B cell (primary cell): ENCODE measurements at regions not wholly inside any gene's neighbourhood (a gene's known extent, or its start where the extent isn't known, plus 50 kb on each side); places are given as distances from the start of the nearest gene placed in this dataset.

ENCODE experiments used
- ATAC-seq: fragments of 200-7000 bp; cut with Tn5 transposase; one replicate; pipeline ENCODE4 v1.10.0; 2021; ENCODE audit warnings: low read depth, mild to moderate bottlenecking, moderate number of reproducible peaks, moderate library complexity
- CTCF ChIA-PET: fragments of 350-600 bp; sonication (Branson Sonifier 250); formaldehyde crosslinking; loops from one replicate; lab custom pipeline; 2021; ENCODE audit warnings: antibody characterized with exemption, inconsistent platforms; lab: Charles Lee
- POLR2A ChIA-PET: fragments of 350-600 bp; sonication (Branson Sonifier 250); formaldehyde crosslinking; loops from one replicate; lab custom pipeline; 2021; ENCODE audit warnings: antibody characterized with exemption; lab: Charles Lee
- DNase-seq: peaks from one replicate; pipeline ENCODE4 v3.0.0; 2013
- H2AFZ ChIP-seq: 2 replicates; pipeline ENCODE4 v1.6.1; 2012; ENCODE audit warnings: mild to moderate bottlenecking, low read depth, low read length; ENCODE audit not compliant: insufficient read depth, poor library complexity, severe bottlenecking
- H3K27ac ChIP-seq, 2 donors: 1 replicate in 1 of 2; 2 replicates in 1 of 2; pipeline ENCODE4 v1.5.1; 2012 to 2013; ENCODE audit warnings: low read length in 2 of 2, mild to moderate bottlenecking in 2 of 2, moderate library complexity in 1 of 2
- H3K27me3 ChIP-seq, 4 experiments: fragments of 200-600 bp in 1 of 4; sonication (generic) in 1 of 4; replicated peaks in 1 of 4; 1 replicate in 2 of 4; 2 replicates in 2 of 4; pipeline versions ENCODE4 v1.6.1 to v1.7.0; 2013 to 2016; ENCODE audit warnings: low read length in 3 of 4, mild to moderate bottlenecking in 2 of 4, mixed read lengths in 1 of 4, moderate library complexity in 1 of 4; ENCODE audit not compliant: insufficient read depth in 4 of 4, control insufficient read depth in 3 of 4; ENCODE audit errors: control extremely low read depth in 1 of 4
- H3K36me3 ChIP-seq, 2 experiments: replicated peaks in 1 of 2; 1 replicate in 1 of 2; 2 replicates in 1 of 2; pipeline versions ENCODE4 v1.6.1 to v1.7.1; 2013; ENCODE audit warnings: low read length in 1 of 2; ENCODE audit not compliant: insufficient read depth in 2 of 2, control insufficient read depth in 1 of 2; ENCODE audit errors: control extremely low read depth in 1 of 2, extremely low read depth in 1 of 2
- H3K4me1 ChIP-seq, 2 donors: fragments of 200-600 bp in 1 of 2; sonication (generic) in 1 of 2; 1 replicate in 1 of 2; 2 replicates in 1 of 2; pipeline versions ENCODE4 v1.5.1 to v1.6.1; 2013 to 2017; ENCODE audit warnings: low read length in 2 of 2; ENCODE audit not compliant: control insufficient read depth in 2 of 2, insufficient read depth in 2 of 2
- H3K4me2 ChIP-seq: replicated peaks from 2 replicates; pipeline ENCODE3; 2012; ENCODE audit warnings: mild to moderate bottlenecking, low read depth, low read length; ENCODE audit not compliant: poor library complexity, severe bottlenecking
- H3K4me3 ChIP-seq, 5 experiments: fragments of 200-600 bp in 1 of 5; sonication (generic) in 1 of 5; 1 replicate in 3 of 5; 2 replicates in 2 of 5; pipeline versions ENCODE4 v1.5.1 to v1.7.0; 2011 to 2016; ENCODE audit warnings: low read length in 4 of 5, mild to moderate bottlenecking in 4 of 5, low read depth in 2 of 5, control low read depth in 1 of 5, moderate library complexity in 1 of 5; ENCODE audit not compliant: insufficient read depth in 1 of 5; ENCODE audit errors: control extremely low read depth in 1 of 5, extremely low read depth in 1 of 5
- H3K79me2 ChIP-seq: fragments of 200-600 bp; sonication (generic); one replicate; pipeline ENCODE4 v1.6.0; 2016; ENCODE audit warnings: low read length; ENCODE audit not compliant: control insufficient read depth, insufficient read depth
- H3K9ac ChIP-seq: fragments of 200-600 bp; sonication (generic); 2 replicates; pipeline ENCODE4 v1.6.1; 2017; ENCODE audit warnings: mild to moderate bottlenecking, low read length, moderate library complexity
- H3K9me3 ChIP-seq, 3 donors: one replicate each; pipeline versions ENCODE4 v1.6.1 to v1.7.1; 2013; ENCODE audit warnings: low read length in 2 of 3; ENCODE audit not compliant: control insufficient read depth in 2 of 3, insufficient read depth in 1 of 3; ENCODE audit errors: control extremely low read depth in 1 of 3
- H4K20me1 ChIP-seq: 2 replicates; pipeline ENCODE4 v1.6.0; 2012; ENCODE audit warnings: mild to moderate bottlenecking, low read length; ENCODE audit not compliant: insufficient read depth, control insufficient read depth, poor library complexity, severe bottlenecking
- H3K27ac Mint-ChIP-seq: one replicate; pipeline ENCODE4 v1.8.0; 2021; ENCODE audit warnings: mixed read lengths
- H3K27me3 Mint-ChIP-seq: one replicate; pipeline ENCODE4 v1.8.0; 2021; ENCODE audit warnings: mixed read lengths
- H3K4me1 Mint-ChIP-seq: one replicate; pipeline ENCODE4 v1.8.0; 2021; ENCODE audit warnings: mixed read lengths
- H3K4me3 Mint-ChIP-seq: one replicate; pipeline ENCODE4 v1.8.0; 2021; ENCODE audit warnings: mixed read lengths
- H3K9me3 Mint-ChIP-seq: one replicate; pipeline ENCODE4 v1.8.0; 2022; ENCODE audit warnings: mixed read lengths; ENCODE audit not compliant: insufficient read depth
- CTCF ChIP-seq: fragments of 200-600 bp; IDR thresholded peaks from one replicate; pipeline ENCODE4 v1.8.0; 2022; ENCODE audit warnings: antibody characterized with exemption, mild to moderate bottlenecking
- EZH2 ChIP-seq: IDR thresholded peaks from 2 replicates; pipeline ENCODE4 v1.6.1; 2012; ENCODE audit warnings: borderline replicate concordance, low read depth, mild to moderate bottlenecking, moderate library complexity, low read length; ENCODE audit not compliant: insufficient read depth, poor library complexity, severe bottlenecking
- WGBS: methylation state at CpG from one replicate; pipeline ENCODE4 v1.1.5; 2013; ENCODE audit warnings: missing lambda C conversion rate; ENCODE audit not compliant: insufficient coverage; 5-methylcytosine and 5-hydroxymethylcytosine counted together
- intact Hi-C: fragments of 100-400 bp; cut with micrococcal nuclease; formaldehyde crosslinking; loops from one replicate; pipeline ENCODE4 v1.10.0; 2022

- Mint-ChIP-seq H3K4me1 (no peaks in the 10 kb centered on the region), H3K27ac (no peak overlapping the region), H3K4me3 (no peak overlapping the region), H3K27me3 (no peaks in the 10 kb centered on the region), H3K9me3 (no peaks in the 10 kb centered on the region)
- Histone ChIP-seq H3K9me3 (peaks cover 0 to 3% (median 0%) of the 10 kb centered on the region in 3 donors), H4K20me1 (no peaks in the 10 kb centered on the region), H3K79me2 (no peaks in the 10 kb centered on the region), H3K4me3 (no peak overlapping the region), H3K27ac (no peak overlapping the region), H3K4me1 (no peaks in the 10 kb centered on the region), H2AFZ (no peak overlapping the region), H3K4me2 (no peak overlapping the region), H3K27me3 (no peaks in the 10 kb centered on the region), H3K36me3 (no peaks in the 10 kb centered on the region), H3K9ac (no peak overlapping the region)
- no peak for DNase-seq
- TF ChIP-seq EZH2 (no peak), CTCF (no peak)
- ChIA-PET CTCF (no interaction called here), POLR2A (no interaction called here)
- ATAC-seq: no peak
- intact Hi-C loops: no loop called here
- WGBS: 92% methylated on average over 2 of the region's 3 CpGs
These were observed 434.6 kb downstream of the ADAMTS20 start for GRCh38 chr12:43117226-43117930.

- DNase-seq (no peak), ATAC-seq (no peak)
- TF ChIP-seq EZH2: no peak
- TF ChIP-seq CTCF: no peak
- no peak overlapping the region for H3K27ac Mint-ChIP-seq
- Histone ChIP-seq H3K4me1 (peaks cover 0 to 2% of the 10 kb centered on the region in 2 donors), H3K9ac (no peak overlapping the region), H3K27me3 (no peaks in the 10 kb centered on the region), H3K27ac (no peak overlapping the region), H3K79me2 (no peaks in the 10 kb centered on the region), H3K4me3 (no peak overlapping the region), H3K36me3 (no peaks in the 10 kb centered on the region), H4K20me1 (no peaks in the 10 kb centered on the region), H2AFZ (no peak overlapping the region), H3K4me2 (no peak overlapping the region), H3K9me3 (no peaks in the 10 kb centered on the region)
- ChIA-PET CTCF (no interaction called here), POLR2A (no interaction called here)
- peaks cover 3% of the 10 kb centered on the region for H3K4me1 Mint-ChIP-seq
- no peak overlapping the region for H3K4me3 Mint-ChIP-seq
- intact Hi-C loops: no loop called here
- no peaks in the 10 kb centered on the region for H3K9me3 Mint-ChIP-seq
- no peaks in the 10 kb centered on the region for H3K27me3 Mint-ChIP-seq
- WGBS: 100% methylated on average over 1 of the region's 4 CpGs
These were observed 436.4 kb downstream of the ADAMTS20 start for GRCh38 chr12:43115441-43116160.
